ENCODE measurements at regions not wholly inside any gene's neighbourhood (a gene's known extent, or its start where the extent isn't known, plus 50 kb on each side); places are given as distances from the start of the nearest gene placed in this dataset.

DNA sequence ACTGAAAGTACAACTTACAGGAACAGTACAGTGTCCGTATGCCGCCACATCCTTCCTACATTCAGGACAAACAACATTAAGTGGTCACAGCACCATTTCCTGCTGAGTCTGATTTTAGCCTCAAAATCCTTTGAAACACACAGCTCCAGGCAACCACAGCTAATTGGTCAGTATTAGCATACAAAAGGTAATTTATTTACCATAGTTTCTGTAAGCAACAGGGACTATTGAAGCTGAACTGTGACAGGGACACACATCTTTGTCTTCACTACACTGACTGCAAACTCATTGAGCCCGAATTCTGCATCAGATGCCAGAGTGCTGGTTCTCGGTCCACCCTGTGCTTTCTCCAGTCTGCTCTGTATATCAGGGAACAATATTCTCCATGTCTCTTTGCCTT lies 151.8 kb downstream of the ST6GAL2 start:
- DNase-seq (ENCODE audit: low spot score), result no peak

DNA sequence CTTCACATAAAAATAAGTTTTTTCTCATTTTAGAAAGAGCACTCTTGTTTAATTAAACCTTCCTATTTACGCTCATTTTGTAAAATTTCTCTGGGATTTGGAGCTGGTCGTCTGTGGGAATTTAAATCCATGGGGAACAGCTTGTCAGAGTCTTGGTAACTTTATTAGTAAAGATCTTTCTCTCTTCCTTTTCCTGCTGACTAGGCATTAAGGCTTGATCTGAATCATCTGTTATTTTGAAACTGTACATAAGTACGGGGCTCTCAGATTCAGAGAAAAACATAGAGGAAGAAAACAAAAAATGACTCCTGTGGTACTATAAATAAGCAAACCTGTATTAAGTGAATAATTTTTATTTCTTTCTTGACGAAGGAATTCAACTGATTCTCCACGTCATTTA lies 150.2 kb downstream of the ST6GAL2 start:
- no peak for DNase-seq (ENCODE audit: low spot score)
- TF ChIP-seq, protein P1, sequence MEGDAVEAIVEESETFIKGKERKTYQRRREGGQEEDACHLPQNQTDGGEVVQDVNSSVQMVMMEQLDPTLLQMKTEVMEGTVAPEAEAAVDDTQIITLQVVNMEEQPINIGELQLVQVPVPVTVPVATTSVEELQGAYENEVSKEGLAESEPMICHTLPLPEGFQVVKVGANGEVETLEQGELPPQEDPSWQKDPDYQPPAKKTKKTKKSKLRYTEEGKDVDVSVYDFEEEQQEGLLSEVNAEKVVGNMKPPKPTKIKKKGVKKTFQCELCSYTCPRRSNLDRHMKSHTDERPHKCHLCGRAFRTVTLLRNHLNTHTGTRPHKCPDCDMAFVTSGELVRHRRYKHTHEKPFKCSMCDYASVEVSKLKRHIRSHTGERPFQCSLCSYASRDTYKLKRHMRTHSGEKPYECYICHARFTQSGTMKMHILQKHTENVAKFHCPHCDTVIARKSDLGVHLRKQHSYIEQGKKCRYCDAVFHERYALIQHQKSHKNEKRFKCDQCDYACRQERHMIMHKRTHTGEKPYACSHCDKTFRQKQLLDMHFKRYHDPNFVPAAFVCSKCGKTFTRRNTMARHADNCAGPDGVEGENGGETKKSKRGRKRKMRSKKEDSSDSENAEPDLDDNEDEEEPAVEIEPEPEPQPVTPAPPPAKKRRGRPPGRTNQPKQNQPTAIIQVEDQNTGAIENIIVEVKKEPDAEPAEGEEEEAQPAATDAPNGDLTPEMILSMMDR (IDR thresholded peaks at IDR 0.05; ENCODE audit: extremely low read depth, missing control alignments), result no peak

More for the DNA sequence above, 151.8 kb downstream of the ST6GAL2 start:
- TF ChIP-seq, protein P1 (IDR thresholded peaks at IDR 0.05; ENCODE audit: extremely low read depth, missing control alignments), result no peak

DNA sequence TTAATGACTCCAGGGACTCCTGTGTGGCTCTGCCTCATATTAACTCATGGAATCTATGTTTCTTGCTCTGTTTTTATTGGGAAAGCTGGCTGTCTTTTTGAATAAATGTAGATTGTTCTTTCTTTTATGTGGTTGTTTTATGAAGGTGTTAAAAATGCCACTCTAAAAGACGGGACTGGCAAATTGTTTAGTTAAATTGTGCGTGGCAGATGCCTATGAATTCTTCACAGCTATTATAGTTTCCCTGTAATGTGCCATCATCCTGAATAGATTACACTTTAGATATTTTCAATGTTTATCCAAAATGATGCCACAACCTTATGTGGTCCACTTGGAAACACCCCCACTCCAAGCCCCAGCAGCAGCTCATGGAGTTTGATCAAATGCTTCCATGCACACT lies 149.7 kb downstream of the ST6GAL2 start:
- TF ChIP-seq, protein P1 (IDR thresholded peaks at IDR 0.05; ENCODE audit: extremely low read depth, missing control alignments), result no peak
- DNase-seq (ENCODE audit: low spot score), result no peak

DNA sequence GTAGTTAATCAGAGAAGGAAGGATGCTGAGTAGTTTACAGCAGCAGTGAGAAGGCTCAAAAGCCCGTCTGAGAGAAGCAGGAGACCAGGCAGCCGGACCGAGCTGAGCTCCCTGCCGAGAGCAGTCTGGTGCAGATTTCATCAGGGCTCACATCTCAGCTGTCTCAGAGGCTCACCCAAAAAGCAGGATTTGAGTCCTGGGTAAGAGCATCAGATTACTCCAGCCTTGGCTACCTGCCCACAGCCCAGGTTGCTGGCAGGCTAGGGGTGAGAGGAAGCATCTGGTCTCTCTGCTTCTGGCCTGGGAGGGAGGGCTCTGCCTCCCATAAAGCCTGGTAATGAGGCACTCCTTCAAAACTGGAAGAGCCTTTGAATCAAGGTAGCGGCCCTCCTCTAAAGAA lies 140.5 kb downstream of the ST6GAL2 start:
- DNase-seq (ENCODE audit: low spot score), result no peak
- TF ChIP-seq, protein P1 (IDR thresholded peaks at IDR 0.05; ENCODE audit: extremely low read depth, missing control alignments), result no peak

DNA sequence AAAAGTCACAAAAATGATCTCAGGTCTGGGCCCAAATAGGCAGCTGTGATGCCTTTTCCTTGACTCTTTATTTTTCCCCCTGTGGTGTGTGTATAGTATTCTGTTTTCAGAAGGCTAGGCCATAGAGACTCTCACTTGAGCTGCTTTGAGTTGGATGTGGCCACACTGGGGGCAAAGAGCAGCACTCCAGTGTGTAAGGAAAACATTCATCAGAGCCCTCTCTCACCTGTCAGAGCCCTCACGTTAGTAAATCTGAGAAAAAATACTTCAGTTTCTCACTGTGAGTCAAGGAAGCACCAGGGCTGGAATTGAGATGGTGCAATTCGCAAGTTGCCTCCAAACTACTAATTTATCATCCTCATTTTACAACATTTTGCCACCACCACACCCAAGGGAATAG lies 136.1 kb downstream of the ST6GAL2 start:
- no peak for DNase-seq (ENCODE audit: low spot score)
- TF ChIP-seq, protein P1 (IDR thresholded peaks at IDR 0.05; ENCODE audit: extremely low read depth, missing control alignments), result no peak
